ENCODE measurements at regions not wholly inside any gene's neighbourhood (a gene's known extent, or its start where the extent isn't known, plus 50 kb on each side); places are given as distances from the start of the nearest gene placed in this dataset.

DNA sequence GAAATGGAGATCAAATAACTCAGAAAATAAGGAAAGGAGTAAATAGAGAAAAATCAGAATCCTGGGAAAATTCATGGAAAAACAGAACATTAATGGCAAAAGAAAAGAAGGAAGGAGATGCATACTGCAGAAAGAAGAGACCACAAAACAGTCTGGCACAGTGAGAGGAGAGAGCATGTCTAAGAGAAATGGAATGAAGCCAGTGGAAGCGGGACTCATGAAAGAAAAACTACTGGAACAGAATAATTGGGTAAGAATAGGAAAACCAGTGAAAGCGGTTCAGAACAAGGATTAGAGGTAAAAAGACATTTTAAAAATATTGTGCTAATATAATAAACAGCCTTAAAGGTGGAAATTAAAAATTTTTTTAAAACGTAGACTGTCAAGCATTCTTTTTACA is 93.6 kb upstream of the GREM2 start:
- Histone ChIP-seq H3K4me1 (ENCODE audit: insufficient read depth, low read length) (no peaks in the 10 kb centered on the region), H3K27me3 (ENCODE audit: control insufficient read depth in 1 of 2, insufficient read depth in 2 of 2, low read length in 2 of 2) (peaks cover 0 to 4% of the 10 kb centered on the region in 2 experiments; a peak in 1 of 5 replicates), H3K79me2 (ENCODE audit: insufficient read depth, low read length) (no peaks in the 10 kb centered on the region), H3K27ac (ENCODE audit: extremely low read length, insufficient read depth, low read length) (no peak overlapping the region), H3K36me3 (replicated peaks in 1 of 2; ENCODE audit: control insufficient read depth in 1 of 2, insufficient read depth in 2 of 2, low read length in 2 of 2) (no peaks in the 10 kb centered on the region), H3K4me3 (replicated peaks in 1 of 3; ENCODE audit: insufficient read depth in 1 of 3, low read depth in 2 of 3, low read length in 3 of 3) (no peak overlapping the region), H3K9ac (ENCODE audit: insufficient read depth, low read depth, low read length) (no peak overlapping the region), H3K9me3 (ENCODE audit: low read length) (no peaks in the 10 kb centered on the region), H4K20me1 (ENCODE audit: insufficient read depth, low read length) (no peaks in the 10 kb centered on the region), H3K4me2 (ENCODE audit: low read depth, low read length) (no peak overlapping the region), H2AFZ (ENCODE audit: low read length) (no peak overlapping the region)
- intact Hi-C loops (cut with micrococcal nuclease; ENCODE audit: unreplicated experiment): no loop called here
- TF ChIP-seq THAP11 (CRISPR knock-in tag; IDR thresholded peaks at IDR 0.05) (no peak), ZNF609 (CRISPR knock-in tag; IDR thresholded peaks at IDR 0.05; ENCODE audit: borderline replicate concordance) (no peak), SMAD3 (CRISPR knock-in tag; IDR thresholded peaks at IDR 0.05) (no peak), MIER3 (CRISPR knock-in tag; IDR thresholded peaks at IDR 0.05; ENCODE audit: borderline replicate concordance) (no peak), POLR2AphosphoS5 (IDR thresholded peaks at IDR 0.05; ENCODE audit: low read depth, low read length) (no peak), CEBPZ (IDR thresholded peaks at IDR 0.05; ENCODE audit: low read length) (no peak), MZF1 (CRISPR knock-in tag; IDR thresholded peaks at IDR 0.05; ENCODE audit: borderline replicate concordance) (no peak), GZF1 (CRISPR knock-in tag; IDR thresholded peaks at IDR 0.05) (no peak), SCMH1 (CRISPR knock-in tag; IDR thresholded peaks at IDR 0.05; ENCODE audit: borderline replicate concordance) (no peak), FOXC1 (CRISPR knock-in tag; IDR thresholded peaks at IDR 0.05; ENCODE audit: borderline replicate concordance) (no peak), ZNF256 (CRISPR knock-in tag; conservative IDR thresholded peaks at IDR 0.05) (no peak), ZNF160 (CRISPR knock-in tag; IDR thresholded peaks at IDR 0.05) (no peak)
- TF ChIP-seq, protein P1, sequence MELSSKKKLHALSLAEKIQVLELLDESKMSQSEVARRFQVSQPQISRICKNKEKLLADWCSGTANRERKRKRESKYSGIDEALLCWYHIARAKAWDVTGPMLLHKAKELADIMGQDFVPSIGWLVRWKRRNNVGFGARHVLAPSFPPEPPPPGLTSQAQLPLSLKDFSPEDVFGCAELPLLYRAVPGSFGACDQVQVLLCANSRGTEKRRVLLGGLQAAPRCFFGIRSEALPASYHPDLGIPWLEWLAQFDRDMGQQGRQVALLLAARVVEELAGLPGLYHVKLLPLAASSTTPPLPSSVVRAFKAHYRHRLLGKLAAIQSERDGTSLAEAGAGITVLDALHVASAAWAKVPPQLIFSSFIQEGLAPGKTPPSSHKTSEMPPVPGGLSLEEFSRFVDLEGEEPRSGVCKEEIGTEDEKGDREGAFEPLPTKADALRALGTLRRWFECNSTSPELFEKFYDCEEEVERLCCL (CRISPR knock-in tag; IDR thresholded peaks at IDR 0.05; ENCODE audit: borderline replicate concordance): no peak
- TF ChIP-seq, protein P2, sequence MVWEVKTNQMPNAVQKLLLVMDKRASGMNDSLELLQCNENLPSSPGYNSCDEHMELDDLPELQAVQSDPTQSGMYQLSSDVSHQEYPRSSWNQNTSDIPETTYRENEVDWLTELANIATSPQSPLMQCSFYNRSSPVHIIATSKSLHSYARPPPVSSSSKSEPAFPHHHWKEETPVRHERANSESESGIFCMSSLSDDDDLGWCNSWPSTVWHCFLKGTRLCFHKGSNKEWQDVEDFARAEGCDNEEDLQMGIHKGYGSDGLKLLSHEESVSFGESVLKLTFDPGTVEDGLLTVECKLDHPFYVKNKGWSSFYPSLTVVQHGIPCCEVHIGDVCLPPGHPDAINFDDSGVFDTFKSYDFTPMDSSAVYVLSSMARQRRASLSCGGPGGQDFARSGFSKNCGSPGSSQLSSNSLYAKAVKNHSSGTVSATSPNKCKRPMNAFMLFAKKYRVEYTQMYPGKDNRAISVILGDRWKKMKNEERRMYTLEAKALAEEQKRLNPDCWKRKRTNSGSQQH (CRISPR knock-in tag; IDR thresholded peaks at IDR 0.05; ENCODE audit: low read depth): no peak
- no peak for DNase-seq (ENCODE audit: low spot score)
- FAIRE-seq: no peak
- ChIA-PET POLR2A (no interaction called here), CTCF (ENCODE audit: low intra/inter-chr PET ratio, low total read pairs) (no interaction called here)
- ATAC-seq: no peak
- 11% methylated on average over 3 of the region's 3 CpGs for WGBS (ENCODE audit: low lambda C conversion rate)
- in situ Hi-C loops (cut with HindIII; ENCODE audit: extremely low pct_ligation_motif_present, low pct_unique_long_range_greater_than_20kb): no loop called here
- no TSS peak for BruUV-seq (replicated peaks)
